ENCODE measurements at regions not wholly inside any gene's neighbourhood (a gene's known extent, or its start where the extent isn't known, plus 50 kb on each side); places are given as distances from the start of the nearest gene placed in this dataset.
"Not testable (repeated sequence)": the region's sequence is repeated elsewhere in the genome, so short reads cannot be mapped to it uniquely, and the experiment has no call there.

DNA sequence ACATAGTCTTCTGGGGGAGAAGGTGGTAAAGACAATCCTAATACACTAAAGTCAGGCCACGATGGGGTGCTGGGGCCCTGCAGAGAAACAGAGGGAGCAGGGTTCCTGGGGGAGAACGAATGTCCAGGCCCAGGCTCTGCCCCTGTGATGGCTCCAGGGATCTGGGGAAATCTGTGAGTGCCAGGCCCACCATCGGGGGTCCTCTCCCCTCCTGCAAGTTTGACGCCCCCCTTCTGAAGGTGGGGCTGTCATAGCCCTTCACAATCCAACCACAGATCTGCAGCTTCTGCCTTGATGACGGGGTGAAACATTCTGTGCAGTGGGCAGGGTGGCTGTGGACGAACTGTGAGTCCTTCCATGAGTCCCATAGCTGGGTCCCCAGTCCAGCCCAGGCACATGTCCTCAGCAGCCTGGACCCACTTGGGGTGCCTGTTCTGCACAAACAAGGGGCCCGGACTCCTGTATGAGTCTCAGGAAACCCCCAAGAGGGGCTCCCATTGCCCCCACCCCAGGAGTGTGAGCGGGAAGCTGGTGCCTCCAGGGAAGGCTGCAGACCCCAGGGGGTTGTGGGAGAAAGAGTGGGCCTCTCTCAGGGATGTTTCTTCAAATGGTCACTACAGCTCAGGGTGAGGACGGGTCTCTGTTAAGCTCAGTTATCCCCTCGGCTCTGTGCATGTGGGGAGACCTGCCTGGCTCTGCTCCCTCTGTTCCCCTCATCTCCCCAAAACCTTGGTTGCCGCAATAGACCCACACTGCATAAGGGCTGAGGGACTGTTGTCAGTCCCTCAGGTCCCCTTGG, 134.3 kb downstream of the TNFRSF13B start:
- H3K79me2 ChIP-seq (ENCODE audit: control insufficient read depth, insufficient read depth, low read length); H3K27me3 ChIP-seq (ENCODE audit: control insufficient read depth in 2 of 2, insufficient read depth in 2 of 2, low read length in 2 of 2); H4K20me1 ChIP-seq (replicated peaks; ENCODE audit: control insufficient read depth, insufficient read depth, low read length); DNase-seq (ENCODE audit: extremely low read depth in 1 of 4, low spot score in 3 of 4); H3K9ac ChIP-seq (ENCODE audit: insufficient read depth in 1 of 2, low read depth in 2 of 2, low read length in 2 of 2); H3K9me1 ChIP-seq (ENCODE audit: control insufficient read depth, insufficient read depth, low read length); H3K4me1 ChIP-seq (replicated peaks in 1 of 2; ENCODE audit: control insufficient read depth in 2 of 2, insufficient read depth in 2 of 2, low read length in 2 of 2); ATAC-seq; in situ Hi-C loops (cut with MboI); BruUV-seq (replicated peaks); CTCF ChIA-PET (ENCODE audit: low intra/inter-chr PET ratio); H3K4me3 ChIP-seq; FAIRE-seq; H2AFZ ChIP-seq (ENCODE audit: low read depth, low read length); H3K9me3 ChIP-seq (replicated peaks; ENCODE audit: control insufficient read depth, insufficient read depth, low read depth, low read length); H3K4me2 ChIP-seq (ENCODE audit: insufficient read depth, low read length); H3K27ac ChIP-seq (ENCODE audit: extremely low read depth, low read depth, low read length); intact Hi-C loops (cut with micrococcal nuclease); H3K36me3 ChIP-seq (ENCODE audit: control insufficient read depth, insufficient read depth, low read length); POLR2A ChIA-PET: not testable (repeated sequence)
- 0% methylated on average over 7 of the region's 11 CpGs for WGBS (ENCODE audit: insufficient coverage, low coverage, missing lambda C conversion rate)

DNA sequence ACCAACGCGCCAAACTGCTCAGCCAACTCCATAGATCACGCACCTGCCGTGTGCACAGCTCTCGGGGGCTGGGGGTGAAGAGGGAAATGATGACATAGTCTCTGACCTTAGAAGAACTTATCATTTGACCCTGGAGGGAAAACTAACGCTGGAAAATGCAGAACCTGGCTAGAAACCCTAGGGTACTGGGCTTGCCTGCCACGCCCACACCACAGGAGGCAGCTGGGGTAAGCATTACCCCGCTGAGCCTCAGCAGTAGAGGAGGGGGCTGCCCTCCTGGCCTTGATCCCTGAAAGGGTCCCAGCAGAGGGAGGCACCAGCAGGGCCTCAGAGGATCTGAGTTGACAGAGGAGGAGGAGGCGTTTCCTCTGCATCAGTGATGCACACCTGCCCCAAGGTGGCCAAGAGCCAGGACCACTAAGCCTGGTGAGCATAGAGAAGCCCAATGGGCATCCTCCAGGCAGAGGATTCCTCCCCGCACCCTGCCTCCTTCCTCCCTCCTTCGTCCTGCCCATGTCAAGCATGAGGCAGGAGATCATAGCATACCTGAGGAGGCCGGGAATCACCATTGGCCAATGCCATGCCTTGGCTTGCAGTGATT, 135.5 kb downstream of the TNFRSF13B start:
- WGBS (ENCODE audit: insufficient coverage, low coverage, missing lambda C conversion rate), result 0% methylated on average over 2 of the region's 12 CpGs
- H3K79me2 ChIP-seq (ENCODE audit: control insufficient read depth, insufficient read depth, low read length); H3K9me3 ChIP-seq (replicated peaks; ENCODE audit: control insufficient read depth, insufficient read depth, low read depth, low read length); H3K9ac ChIP-seq (ENCODE audit: insufficient read depth in 1 of 2, low read depth in 2 of 2, low read length in 2 of 2); ATAC-seq; H4K20me1 ChIP-seq (replicated peaks; ENCODE audit: control insufficient read depth, insufficient read depth, low read length); in situ Hi-C loops (cut with MboI); CTCF ChIA-PET (ENCODE audit: low intra/inter-chr PET ratio); BruUV-seq (replicated peaks); POLR2A ChIA-PET; H3K4me2 ChIP-seq (ENCODE audit: insufficient read depth, low read length); H2AFZ ChIP-seq (ENCODE audit: low read depth, low read length); H3K27me3 ChIP-seq (ENCODE audit: control insufficient read depth in 2 of 2, insufficient read depth in 2 of 2, low read length in 2 of 2); H3K27ac ChIP-seq (ENCODE audit: extremely low read depth, low read depth, low read length); DNase-seq (ENCODE audit: extremely low read depth in 1 of 4, low spot score in 3 of 4); FAIRE-seq; H3K4me1 ChIP-seq (replicated peaks in 1 of 2; ENCODE audit: control insufficient read depth in 2 of 2, insufficient read depth in 2 of 2, low read length in 2 of 2); H3K36me3 ChIP-seq (ENCODE audit: control insufficient read depth, insufficient read depth, low read length); H3K4me3 ChIP-seq; H3K9me1 ChIP-seq (ENCODE audit: control insufficient read depth, insufficient read depth, low read length); intact Hi-C loops (cut with micrococcal nuclease): not testable (repeated sequence)

DNA sequence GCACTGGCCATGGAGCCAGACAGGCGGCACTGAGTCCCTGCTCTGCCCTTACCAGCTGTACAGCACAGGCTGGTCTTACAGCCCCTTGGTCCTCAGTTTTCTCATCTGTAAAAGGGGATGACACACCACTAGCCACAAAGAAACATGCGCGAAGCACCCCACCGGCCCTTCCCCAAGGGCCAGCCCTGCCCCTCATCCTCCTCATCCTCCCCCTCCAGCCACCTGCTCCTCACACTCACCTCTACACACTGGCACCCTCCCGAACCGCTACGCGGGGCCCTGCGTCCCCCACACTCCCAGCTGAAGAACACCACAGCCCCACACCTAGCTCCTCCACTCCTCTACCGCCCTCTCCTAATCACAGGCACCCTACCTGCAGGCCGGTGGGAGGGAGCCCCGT, 138.4 kb downstream of the TNFRSF13B start:
- H3K9ac ChIP-seq (ENCODE audit: insufficient read depth in 1 of 2, low read depth in 2 of 2, low read length in 2 of 2); in situ Hi-C loops (cut with MboI); BruUV-seq (replicated peaks); H2AFZ ChIP-seq (ENCODE audit: low read depth, low read length); POLR2A ChIA-PET; DNase-seq (ENCODE audit: extremely low read depth in 1 of 4, low spot score in 3 of 4); CTCF ChIA-PET (ENCODE audit: low intra/inter-chr PET ratio); H4K20me1 ChIP-seq (replicated peaks; ENCODE audit: control insufficient read depth, insufficient read depth, low read length); H3K27ac ChIP-seq (ENCODE audit: extremely low read depth, low read depth, low read length); H3K9me3 ChIP-seq (replicated peaks; ENCODE audit: control insufficient read depth, insufficient read depth, low read depth, low read length); FAIRE-seq; H3K27me3 ChIP-seq (ENCODE audit: control insufficient read depth in 2 of 2, insufficient read depth in 2 of 2, low read length in 2 of 2); H3K4me2 ChIP-seq (ENCODE audit: insufficient read depth, low read length); ATAC-seq; H3K79me2 ChIP-seq (ENCODE audit: control insufficient read depth, insufficient read depth, low read length); H3K4me1 ChIP-seq (replicated peaks in 1 of 2; ENCODE audit: control insufficient read depth in 2 of 2, insufficient read depth in 2 of 2, low read length in 2 of 2); H3K9me1 ChIP-seq (ENCODE audit: control insufficient read depth, insufficient read depth, low read length); H3K36me3 ChIP-seq (ENCODE audit: control insufficient read depth, insufficient read depth, low read length); intact Hi-C loops (cut with micrococcal nuclease); H3K4me3 ChIP-seq: not testable (repeated sequence)
- WGBS (ENCODE audit: insufficient coverage, low coverage, missing lambda C conversion rate), result 10% methylated on average over 3 of the region's 12 CpGs

DNA sequence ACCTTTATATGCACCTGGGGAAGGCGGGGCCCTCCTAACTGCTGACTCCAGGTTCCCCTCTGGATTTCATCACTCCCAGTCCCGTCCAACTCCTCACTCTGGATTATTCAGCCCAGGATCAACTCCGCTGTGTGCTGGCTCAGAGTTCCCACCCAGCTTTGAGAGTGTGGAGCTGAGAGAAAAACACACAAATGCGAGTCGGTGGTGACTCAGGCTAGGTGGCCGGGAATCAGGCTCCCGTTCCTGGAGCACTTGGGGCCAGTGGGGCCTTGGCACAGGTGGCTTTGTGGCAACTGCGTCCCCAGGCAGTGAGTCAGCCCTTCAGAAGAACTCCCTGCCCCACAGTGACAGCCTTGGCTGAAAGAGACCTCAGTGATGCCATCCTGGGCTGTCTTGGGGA, 139.1 kb downstream of the TNFRSF13B start:
- H3K9ac ChIP-seq (ENCODE audit: insufficient read depth in 1 of 2, low read depth in 2 of 2, low read length in 2 of 2); H4K20me1 ChIP-seq (replicated peaks; ENCODE audit: control insufficient read depth, insufficient read depth, low read length); DNase-seq (ENCODE audit: extremely low read depth in 1 of 4, low spot score in 3 of 4); POLR2A ChIA-PET; H3K4me2 ChIP-seq (ENCODE audit: insufficient read depth, low read length); BruUV-seq (replicated peaks); FAIRE-seq; H3K27ac ChIP-seq (ENCODE audit: extremely low read depth, low read depth, low read length); H3K4me3 ChIP-seq; H3K27me3 ChIP-seq (ENCODE audit: control insufficient read depth in 2 of 2, insufficient read depth in 2 of 2, low read length in 2 of 2); H3K36me3 ChIP-seq (ENCODE audit: control insufficient read depth, insufficient read depth, low read length); ATAC-seq; H3K4me1 ChIP-seq (replicated peaks in 1 of 2; ENCODE audit: control insufficient read depth in 2 of 2, insufficient read depth in 2 of 2, low read length in 2 of 2); in situ Hi-C loops (cut with MboI); H2AFZ ChIP-seq (ENCODE audit: low read depth, low read length); H3K9me1 ChIP-seq (ENCODE audit: control insufficient read depth, insufficient read depth, low read length); H3K79me2 ChIP-seq (ENCODE audit: control insufficient read depth, insufficient read depth, low read length); H3K9me3 ChIP-seq (replicated peaks; ENCODE audit: control insufficient read depth, insufficient read depth, low read depth, low read length); intact Hi-C loops (cut with micrococcal nuclease); CTCF ChIA-PET (ENCODE audit: low intra/inter-chr PET ratio): not testable (repeated sequence)
- 0% methylated on average over 5 of the region's 8 CpGs for WGBS (ENCODE audit: insufficient coverage, low coverage, missing lambda C conversion rate)

All from K562 (cell line).